NOMO-1 treated with DMSO at 0.1 percent for 48 hours (cell line): ENCODE measurements at regions not wholly inside any gene's neighbourhood (a gene's known extent, or its start where the extent isn't known, plus 50 kb on each side); places are given as distances from the start of the nearest gene placed in this dataset.

ENCODE experiments used
- DNase-seq: peaks from one replicate; lab custom pipeline; 2025; ENCODE audit not compliant: unreplicated experiment; lab: John Stamatoyannopoulos, UW

DNA sequence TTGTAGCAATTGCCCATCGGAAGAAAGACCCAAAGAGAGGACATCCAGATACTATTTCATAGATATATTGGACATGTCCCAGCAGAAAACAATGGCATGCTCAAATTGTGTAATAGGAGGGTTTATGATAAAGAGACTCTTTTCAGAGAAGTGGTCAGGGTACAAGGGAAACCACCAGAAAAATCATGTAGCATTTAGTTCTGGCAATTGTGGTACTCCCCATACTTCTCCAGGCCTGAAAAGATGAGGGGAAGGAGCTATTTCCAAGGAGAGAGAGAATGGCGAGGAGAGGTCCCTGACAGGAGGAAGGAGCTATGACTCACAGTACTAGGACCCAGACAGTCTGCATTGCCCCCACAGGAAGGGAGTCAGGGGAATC is 68.4 kb upstream of the ADO start:
- peak; percentile 15 for DNase-seq

DNA sequence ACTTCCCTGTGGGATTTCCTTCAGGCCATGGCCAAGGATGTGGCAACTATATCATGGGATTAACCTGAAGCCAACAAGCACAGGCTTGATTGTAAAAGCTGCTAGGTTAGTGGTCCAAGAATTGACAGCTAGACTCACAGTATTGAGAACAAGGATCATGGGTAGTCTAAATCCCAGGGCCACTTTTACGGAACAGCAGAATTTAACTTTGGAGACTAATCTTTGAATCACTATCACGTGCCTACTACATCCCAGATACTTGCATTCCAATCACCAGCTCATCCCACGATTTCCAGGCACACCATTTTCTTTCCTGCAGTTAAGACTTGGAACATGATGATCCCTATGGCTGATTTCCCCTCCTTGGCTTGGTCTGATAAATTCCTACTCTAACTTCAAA is 65.6 kb upstream of the ADO start:
- DNase-seq = no peak

DNA sequence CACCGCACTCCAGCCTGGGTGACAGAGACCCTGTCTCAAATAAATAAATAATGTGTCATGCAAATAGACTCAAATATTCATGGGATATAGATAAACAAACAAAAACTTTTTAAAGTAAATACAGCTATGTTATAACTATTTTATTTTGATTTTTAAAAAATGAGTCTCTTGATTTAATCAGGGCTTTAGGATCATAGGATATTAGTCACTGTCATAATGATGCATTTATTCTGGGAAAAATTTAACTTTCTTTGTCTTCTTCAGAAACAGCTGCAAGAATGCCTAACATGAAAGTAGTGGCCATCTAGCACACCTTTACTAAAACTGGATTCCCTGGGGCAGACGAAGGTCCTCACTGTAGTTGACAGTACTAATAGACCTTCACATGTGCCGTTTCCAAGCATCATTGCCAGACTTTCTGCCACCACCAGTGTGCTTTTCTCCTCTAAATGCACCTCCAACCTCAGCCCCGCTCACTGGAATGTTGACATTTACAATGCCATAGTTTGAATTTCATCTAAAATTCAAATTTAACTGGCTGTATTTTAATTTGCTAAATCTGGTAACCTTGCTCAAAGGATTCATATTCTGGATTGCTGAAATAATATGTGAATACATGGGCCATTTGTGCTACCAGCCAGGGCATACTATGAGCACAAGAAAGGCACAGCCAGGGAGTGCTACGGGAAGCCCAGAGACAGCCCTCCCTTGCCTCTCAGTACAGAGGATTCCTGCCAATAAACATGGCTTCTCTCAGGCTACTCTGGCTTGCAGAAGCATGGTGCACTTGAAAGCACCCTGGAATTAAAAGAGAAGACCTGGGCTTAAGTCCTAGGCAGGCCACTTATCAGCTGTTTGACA is 63.4 kb upstream of the ADO start:
- no peak for DNase-seq

DNA sequence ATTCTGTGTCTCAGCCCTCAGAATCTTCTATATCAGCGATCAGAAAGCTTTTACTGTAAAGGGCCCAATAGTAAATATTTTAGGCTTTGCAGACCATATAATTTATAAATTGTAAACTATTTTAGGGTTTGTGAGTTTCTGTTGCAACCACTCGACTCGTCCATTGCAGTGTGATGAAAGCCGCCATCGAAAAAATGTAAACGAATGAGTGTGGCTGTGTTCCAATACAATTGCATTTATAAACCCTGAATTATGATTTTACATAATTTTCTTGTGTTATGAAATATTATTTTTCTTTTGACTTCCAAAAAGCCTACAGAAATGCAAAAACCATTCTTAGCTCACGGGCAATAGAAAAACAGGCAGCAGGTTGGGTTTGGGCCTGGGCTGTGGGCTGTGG is 62.5 kb upstream of the ADO start:
- DNase-seq = no peak

DNA sequence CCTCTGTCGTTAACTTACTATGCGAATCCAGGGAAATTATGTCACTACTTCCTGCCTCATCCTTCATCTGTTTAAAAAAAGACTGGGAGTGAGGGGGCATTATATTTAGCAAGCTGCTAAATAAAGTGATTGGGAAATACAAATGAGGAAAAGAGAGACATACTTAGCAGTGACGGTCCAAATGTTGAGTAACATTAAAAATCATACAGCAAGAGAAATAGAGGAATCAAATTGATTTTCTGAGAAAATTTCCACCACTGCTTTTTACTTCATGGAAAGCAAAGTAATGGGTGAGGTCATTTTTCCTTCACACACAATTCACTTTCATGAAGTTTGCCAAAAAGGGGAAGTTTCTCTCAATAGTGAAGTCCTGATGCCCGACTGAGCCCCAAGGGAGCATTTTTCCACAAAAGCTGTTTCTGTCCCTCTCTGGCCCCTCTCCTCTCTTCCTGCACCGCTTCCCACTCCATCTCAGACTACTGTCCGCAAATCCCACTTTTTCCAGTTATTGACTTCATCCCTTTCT is 61.9 kb upstream of the ADO start:
- peak; percentile 60 for DNase-seq

DNA sequence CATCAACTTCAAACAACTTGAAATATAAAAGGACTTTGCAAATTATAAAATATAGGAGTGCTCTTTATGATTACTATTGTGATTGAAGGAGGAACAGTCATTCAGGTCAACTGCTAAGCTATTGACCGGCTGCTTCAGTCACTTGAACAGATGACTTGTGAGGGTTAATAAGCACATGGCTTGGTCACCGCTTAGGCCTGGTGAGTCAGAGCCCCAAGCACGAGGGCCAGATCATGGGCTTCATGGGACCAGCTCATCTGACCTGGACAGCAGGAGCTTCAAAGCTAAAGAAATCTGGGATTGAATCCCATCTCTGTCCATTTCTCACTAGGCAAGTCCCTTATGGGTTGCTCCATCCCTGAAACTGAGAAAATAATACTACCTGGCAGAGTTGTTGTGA is 60.4 kb upstream of the ADO start:
- no peak for DNase-seq

DNA sequence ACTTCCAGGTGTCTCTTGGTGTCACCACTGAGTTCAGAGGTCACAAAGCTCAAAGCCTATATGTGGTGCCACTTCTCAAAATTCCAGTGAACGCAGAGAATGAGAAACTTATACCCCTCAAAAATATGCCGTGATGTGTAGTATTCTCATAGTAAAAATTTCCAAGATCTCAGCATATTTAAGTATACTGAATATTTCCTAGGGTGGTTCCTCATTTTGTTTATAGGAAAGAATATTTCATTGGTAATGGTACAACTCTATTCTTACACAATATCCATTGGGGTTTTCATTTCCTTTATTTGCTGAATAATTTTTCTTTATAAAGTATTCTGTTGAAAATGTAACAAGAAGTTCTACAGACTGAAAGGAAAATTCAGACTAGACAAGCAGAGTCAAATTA is 58.9 kb upstream of the ADO start:
- DNase-seq = peak; percentile 17

DNA sequence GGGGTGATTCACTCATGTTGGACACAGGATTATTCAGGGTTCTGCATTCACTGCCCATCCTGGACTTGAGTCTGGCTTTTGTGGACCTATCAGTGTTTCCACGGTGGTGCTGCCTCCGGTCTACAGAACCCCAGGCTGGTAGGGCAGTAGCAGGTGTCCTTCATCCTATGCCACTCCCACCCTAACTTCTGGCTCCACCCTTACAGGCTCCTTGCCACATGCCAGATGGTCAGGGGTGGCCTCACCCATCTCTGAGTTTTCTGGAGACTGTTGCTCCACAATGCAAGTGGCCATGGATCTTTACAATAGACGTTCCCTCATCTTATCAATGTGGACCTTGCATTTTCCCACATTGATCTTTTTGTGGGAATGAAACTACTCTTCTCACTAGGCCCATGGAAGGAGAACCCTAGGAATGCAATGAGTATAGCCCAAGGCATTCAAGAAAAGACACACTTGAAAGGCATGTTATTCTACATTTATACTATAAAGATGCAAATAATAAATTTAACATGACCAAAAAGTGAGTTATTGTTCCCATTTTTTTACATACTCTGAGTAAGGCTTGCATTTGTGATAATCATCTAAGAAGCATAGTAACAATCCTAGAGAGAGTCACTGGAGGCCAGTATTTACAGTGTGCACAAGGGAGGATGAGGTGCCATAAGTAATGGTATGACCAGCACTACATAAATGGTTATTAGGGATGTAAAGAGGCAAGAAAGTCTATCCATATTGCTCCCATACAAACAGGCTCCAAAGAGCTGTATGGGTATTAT is 57.4 kb upstream of the ADO start:
- DNase-seq = no peak

DNA sequence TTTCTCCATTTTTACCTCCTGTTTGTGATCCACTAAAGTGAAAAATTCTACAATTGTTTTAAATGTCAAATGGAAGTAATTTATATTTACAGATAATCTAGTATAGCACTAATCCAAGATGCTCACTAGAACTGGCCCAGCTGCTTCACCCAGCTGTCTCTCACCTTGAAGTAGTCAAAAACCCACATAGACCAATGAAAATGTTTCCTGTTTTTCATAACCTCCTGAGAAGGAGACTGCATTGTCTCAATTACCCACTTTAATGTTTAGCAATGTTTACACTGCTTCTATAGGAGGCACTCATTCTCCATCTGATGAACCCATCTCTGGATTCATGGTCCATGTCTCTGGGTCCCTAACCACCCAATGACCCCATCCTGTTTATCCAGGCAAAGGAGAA is 56.1 kb upstream of the ADO start:
- DNase-seq = no peak

DNA sequence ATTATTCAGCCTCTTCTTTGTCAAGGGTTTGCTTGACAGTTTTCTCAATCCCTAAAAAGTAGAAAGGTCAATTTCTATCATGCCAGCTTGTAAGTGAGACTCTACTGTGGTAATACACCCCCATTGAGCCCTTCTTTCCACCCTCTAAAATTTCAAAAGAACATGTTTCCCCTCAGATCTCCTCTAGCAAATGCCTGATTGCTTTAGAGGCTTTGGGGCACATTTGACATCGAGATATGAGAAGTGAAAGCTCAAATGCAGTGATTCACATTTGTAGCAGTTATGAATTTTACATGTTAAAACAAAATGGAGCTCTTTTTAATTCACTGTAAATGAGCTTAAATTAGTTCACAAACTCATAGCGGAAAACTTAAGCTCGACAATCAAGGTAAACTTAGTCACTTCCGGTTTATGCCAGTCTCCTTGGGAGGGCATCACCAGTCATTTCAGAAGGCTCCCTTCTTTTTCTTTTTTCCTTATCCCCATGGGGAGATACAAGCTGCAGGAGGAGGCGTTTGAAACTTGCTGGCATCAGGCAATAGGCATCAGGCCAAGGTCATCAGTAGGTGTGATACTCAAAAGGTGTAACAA is 55.3 kb upstream of the ADO start:
- DNase-seq = peak; percentile 19
